GM12878 (cell line): ENCODE measurements at regions not wholly inside any gene's neighbourhood (a gene's known extent, or its start where the extent isn't known, plus 50 kb on each side); places are given as distances from the start of the nearest gene placed in this dataset.
"Not testable (repeated sequence)": the region's sequence is repeated elsewhere in the genome, so short reads cannot be mapped to it uniquely, and the experiment has no call there.

Experiments used
- ASH2L ChIP-seq: fragments of 300-600, 200-600 bp; sonication (generic); IDR thresholded peaks from 2 replicates; pipeline ENCODE4 v1.6.1; 2017; ENCODE audit warnings: low read depth, mild to moderate bottlenecking, borderline replicate concordance
- ATF2 ChIP-seq: IDR thresholded peaks from 2 replicates; pipeline ENCODE4 v1.6.1; 2012; ENCODE audit warnings: low read length, inconsistent platforms
- CREB1 ChIP-seq: IDR thresholded peaks from 2 replicates; pipeline ENCODE4 v1.6.1; 2012; ENCODE audit warnings: low read depth, mild to moderate bottlenecking, inconsistent platforms
- CTCF ChIP-seq, 3 experiments: IDR thresholded peaks in 2 of 3; conservative IDR thresholded peaks in 1 of 3; 2 replicates each; pipeline ENCODE4 v1.5.1; 2011; ENCODE audit warnings: low read depth in 3 of 3, low read length in 3 of 3, mild to moderate bottlenecking in 3 of 3, control low read depth in 2 of 3, moderate library complexity in 2 of 3, inconsistent platforms in 1 of 3, mixed read lengths in 1 of 3; ENCODE audit not compliant: control insufficient read depth in 2 of 3, insufficient read depth in 1 of 3; ENCODE audit errors: extremely low read depth in 1 of 3
- EP300 ChIP-seq, 2 experiments: fragments of 150-350 bp in 1 of 2; IDR thresholded peaks; 2 replicates each; pipeline ENCODE4 v1.6.1; 2011 to 2012; ENCODE audit warnings: low read depth in 2 of 2, low read length in 2 of 2, borderline replicate concordance in 1 of 2, improper control_type of control experiment in 1 of 2, inconsistent platforms in 1 of 2; ENCODE audit not compliant: control insufficient read depth in 1 of 2
- POLR2A ChIP-seq: IDR thresholded peaks from 2 replicates; pipeline ENCODE4 v1.6.1; 2011; ENCODE audit warnings: low read depth, mild to moderate bottlenecking, low read length
- POLR2AphosphoS5 ChIP-seq: IDR thresholded peaks from 2 replicates; pipeline ENCODE4 v1.6.1; 2011; ENCODE audit warnings: mild to moderate bottlenecking, low read length, inconsistent platforms
- SMAD1 ChIP-seq: fragments of 450-650 bp; IDR thresholded peaks from 2 replicates; pipeline ENCODE4 v1.6.1; 2018; ENCODE audit warnings: mild to moderate bottlenecking, low read depth; ENCODE audit not compliant: partially characterized antibody
- YY1 ChIP-seq: IDR thresholded peaks from 2 replicates; pipeline ENCODE4 v1.6.1; 2011; ENCODE audit warnings: low read depth, mild to moderate bottlenecking, low read length
- ZNF687 ChIP-seq: fragments of 450-650 bp; IDR thresholded peaks from 2 replicates; pipeline ENCODE4 v1.6.1; 2017; ENCODE audit warnings: mild to moderate bottlenecking, moderate library complexity

- TF ChIP-seq YY1; CTCF (IDR thresholded peaks at IDR 0.05 in 2 of 3, conservative IDR thresholded peaks at IDR 0.05 in 1 of 3; ENCODE audit: control insufficient read depth in 2 of 3, extremely low read depth in 1 of 3, insufficient read depth in 1 of 3, low read depth in 3 of 3, low read length in 3 of 3); POLR2A; CREB1; ZNF687; SMAD1; ATF2; ASH2L; EP300 (IDR thresholded peaks at IDR 0.05; ENCODE audit: borderline replicate concordance in 1 of 2, control insufficient read depth in 1 of 2, low read depth in 2 of 2, low read length in 2 of 2); POLR2AphosphoS5: not testable (repeated sequence)
Observed at GRCh38 chr5:173684535-173684934, 68.1 kb upstream of the BOD1 start.
